ENCODE measurements at regions not wholly inside any gene's neighbourhood (a gene's known extent, or its start where the extent isn't known, plus 50 kb on each side); places are given as distances from the start of the nearest gene placed in this dataset.
A peak's percentile ranks its signal among the peaks of the same experiment; 100 is the strongest.
"Not testable (repeated sequence)": the region's sequence is repeated elsewhere in the genome, so short reads cannot be mapped to it uniquely, and the experiment has no call there.

GRCh38 chr7:149930374-149931068, 56.8 kb downstream of the ATP6V0E2 start:
- not testable (repeated sequence) for H3K36me3 Mint-ChIP-seq (ENCODE audit: unreplicated experiment); DNase-seq; H3K4me1 Mint-ChIP-seq (ENCODE audit: low read depth, unreplicated experiment); H3K4me3 Mint-ChIP-seq (ENCODE audit: unreplicated experiment); H3K9me3 Mint-ChIP-seq (ENCODE audit: unreplicated experiment); H3K27me3 Mint-ChIP-seq (ENCODE audit: unreplicated experiment)
- H3K27ac Mint-ChIP-seq (ENCODE audit: unreplicated experiment), result peak overlapping the region; percentile 33

- H3K27ac Mint-ChIP-seq (ENCODE audit: unreplicated experiment); H3K4me1 Mint-ChIP-seq (ENCODE audit: low read depth, unreplicated experiment); H3K4me3 Mint-ChIP-seq (ENCODE audit: unreplicated experiment); H3K27me3 Mint-ChIP-seq (ENCODE audit: unreplicated experiment); DNase-seq; H3K36me3 Mint-ChIP-seq (ENCODE audit: unreplicated experiment); H3K9me3 Mint-ChIP-seq (ENCODE audit: unreplicated experiment): not testable (repeated sequence)
Measured at GRCh38 chr7:149933776-149934175, 60.0 kb downstream of the ATP6V0E2 start.

GRCh38 chr7:149947346-149947745, 73.6 kb downstream of the ATP6V0E2 start:
- H3K27me3 Mint-ChIP-seq (ENCODE audit: unreplicated experiment); H3K36me3 Mint-ChIP-seq (ENCODE audit: unreplicated experiment); H3K27ac Mint-ChIP-seq (ENCODE audit: unreplicated experiment); DNase-seq; H3K4me1 Mint-ChIP-seq (ENCODE audit: low read depth, unreplicated experiment); H3K9me3 Mint-ChIP-seq (ENCODE audit: unreplicated experiment); H3K4me3 Mint-ChIP-seq (ENCODE audit: unreplicated experiment): not testable (repeated sequence)

GRCh38 chr7:149948444-149948843, 74.7 kb downstream of the ATP6V0E2 start:
- H3K4me3 Mint-ChIP-seq (ENCODE audit: unreplicated experiment); H3K36me3 Mint-ChIP-seq (ENCODE audit: unreplicated experiment); H3K27ac Mint-ChIP-seq (ENCODE audit: unreplicated experiment); H3K27me3 Mint-ChIP-seq (ENCODE audit: unreplicated experiment); H3K9me3 Mint-ChIP-seq (ENCODE audit: unreplicated experiment); H3K4me1 Mint-ChIP-seq (ENCODE audit: low read depth, unreplicated experiment); DNase-seq: not testable (repeated sequence)

GRCh38 chr7:149949863-149950577, 76.3 kb downstream of the ATP6V0E2 start:
- H3K27me3 Mint-ChIP-seq (ENCODE audit: unreplicated experiment); H3K27ac Mint-ChIP-seq (ENCODE audit: unreplicated experiment); H3K9me3 Mint-ChIP-seq (ENCODE audit: unreplicated experiment); H3K4me3 Mint-ChIP-seq (ENCODE audit: unreplicated experiment); H3K36me3 Mint-ChIP-seq (ENCODE audit: unreplicated experiment); H3K4me1 Mint-ChIP-seq (ENCODE audit: low read depth, unreplicated experiment): not testable (repeated sequence)
- DNase-seq, result peak; percentile 26

- not testable (repeated sequence) for H3K4me3 Mint-ChIP-seq (ENCODE audit: unreplicated experiment); H3K9me3 Mint-ChIP-seq (ENCODE audit: unreplicated experiment); H3K36me3 Mint-ChIP-seq (ENCODE audit: unreplicated experiment); H3K27me3 Mint-ChIP-seq (ENCODE audit: unreplicated experiment); H3K4me1 Mint-ChIP-seq (ENCODE audit: low read depth, unreplicated experiment); H3K27ac Mint-ChIP-seq (ENCODE audit: unreplicated experiment); DNase-seq
Measured at GRCh38 chr7:149950578-149950924, 76.8 kb downstream of the ATP6V0E2 start.

- not testable (repeated sequence) for H3K9me3 Mint-ChIP-seq (ENCODE audit: unreplicated experiment); H3K27me3 Mint-ChIP-seq (ENCODE audit: unreplicated experiment); H3K4me1 Mint-ChIP-seq (ENCODE audit: low read depth, unreplicated experiment); H3K36me3 Mint-ChIP-seq (ENCODE audit: unreplicated experiment); H3K4me3 Mint-ChIP-seq (ENCODE audit: unreplicated experiment); DNase-seq; H3K27ac Mint-ChIP-seq (ENCODE audit: unreplicated experiment)
Measured at GRCh38 chr7:149951579-149951978, 77.8 kb downstream of the ATP6V0E2 start.

GRCh38 chr7:149958880-149959279, 85.1 kb downstream of the ATP6V0E2 start:
- not testable (repeated sequence) for H3K9me3 Mint-ChIP-seq (ENCODE audit: unreplicated experiment); H3K4me3 Mint-ChIP-seq (ENCODE audit: unreplicated experiment); H3K27me3 Mint-ChIP-seq (ENCODE audit: unreplicated experiment)

GRCh38 chr7:149960863-149961262, 87.1 kb downstream of the ATP6V0E2 start:
- H3K27me3 Mint-ChIP-seq (ENCODE audit: unreplicated experiment); H3K36me3 Mint-ChIP-seq (ENCODE audit: unreplicated experiment); DNase-seq; H3K4me1 Mint-ChIP-seq (ENCODE audit: low read depth, unreplicated experiment); H3K4me3 Mint-ChIP-seq (ENCODE audit: unreplicated experiment); H3K27ac Mint-ChIP-seq (ENCODE audit: unreplicated experiment); H3K9me3 Mint-ChIP-seq (ENCODE audit: unreplicated experiment): not testable (repeated sequence)

More at GRCh38 chr7:149958880-149959279, 85.1 kb downstream of the ATP6V0E2 start:
- not testable (repeated sequence) for DNase-seq; H3K36me3 Mint-ChIP-seq (ENCODE audit: unreplicated experiment); H3K4me1 Mint-ChIP-seq (ENCODE audit: low read depth, unreplicated experiment); H3K27ac Mint-ChIP-seq (ENCODE audit: unreplicated experiment)

- not testable (repeated sequence) for H3K9me3 Mint-ChIP-seq (ENCODE audit: unreplicated experiment); H3K4me3 Mint-ChIP-seq (ENCODE audit: unreplicated experiment); H3K4me1 Mint-ChIP-seq (ENCODE audit: low read depth, unreplicated experiment); H3K36me3 Mint-ChIP-seq (ENCODE audit: unreplicated experiment); H3K27me3 Mint-ChIP-seq (ENCODE audit: unreplicated experiment); H3K27ac Mint-ChIP-seq (ENCODE audit: unreplicated experiment); DNase-seq
Measured at GRCh38 chr7:149961878-149962277, 88.1 kb downstream of the ATP6V0E2 start.

- H3K27ac Mint-ChIP-seq (ENCODE audit: unreplicated experiment); H3K36me3 Mint-ChIP-seq (ENCODE audit: unreplicated experiment); DNase-seq; H3K9me3 Mint-ChIP-seq (ENCODE audit: unreplicated experiment); H3K4me3 Mint-ChIP-seq (ENCODE audit: unreplicated experiment); H3K27me3 Mint-ChIP-seq (ENCODE audit: unreplicated experiment); H3K4me1 Mint-ChIP-seq (ENCODE audit: low read depth, unreplicated experiment): not testable (repeated sequence)
Measured at GRCh38 chr7:149962685-149963319, 89.0 kb downstream of the ATP6V0E2 start.

- not testable (repeated sequence) for H3K36me3 Mint-ChIP-seq (ENCODE audit: unreplicated experiment); H3K4me1 Mint-ChIP-seq (ENCODE audit: low read depth, unreplicated experiment); H3K27me3 Mint-ChIP-seq (ENCODE audit: unreplicated experiment)
Measured at GRCh38 chr7:149963985-149964384, 90.2 kb downstream of the ATP6V0E2 start.

More at GRCh38 chr7:149963985-149964384, 90.2 kb downstream of the ATP6V0E2 start:
- H3K4me3 Mint-ChIP-seq (ENCODE audit: unreplicated experiment); H3K27ac Mint-ChIP-seq (ENCODE audit: unreplicated experiment); DNase-seq; H3K9me3 Mint-ChIP-seq (ENCODE audit: unreplicated experiment): not testable (repeated sequence)

Data from glutamatergic neuron (in vitro differentiated cells).